GM13976 (cell line): ENCODE measurements at regions not wholly inside any gene's neighbourhood (a gene's known extent, or its start where the extent isn't known, plus 50 kb on each side); places are given as distances from the start of the nearest gene placed in this dataset.
"Not testable (repeated sequence)": the region's sequence is repeated elsewhere in the genome, so short reads cannot be mapped to it uniquely, and the experiment has no call there.

Source experiments
- DNase-seq: peaks from one replicate; pipeline ENCODE4 v3.0.0; 2012; ENCODE audit warnings: low spot score
- CTCF ChIP-seq: IDR thresholded peaks from 2 replicates; pipeline ENCODE4 v1.5.1; 2012; ENCODE audit warnings: borderline replicate concordance, mild to moderate bottlenecking; ENCODE audit not compliant: insufficient read depth; ENCODE audit errors: extremely low read depth, missing control alignments, control extremely low read depth
- in situ Hi-C: fragments of 300-500 bp; cut with MboI; formaldehyde crosslinking; loops from one replicate; pipeline ENCODE4 v1.12.0; 2022; ENCODE audit warnings: low sequenced_read_pairs, mixed read lengths, inconsistent platforms; ENCODE audit not compliant: unreplicated experiment

GRCh38 chr14:38056270-38056669 lies 151.4 kb upstream of the SSTR1 start:
- in situ Hi-C loops = no loop called here
- no peak for TF ChIP-seq CTCF
- no peak for DNase-seq

- DNase-seq, in situ Hi-C loops: not testable (repeated sequence)
Measured at GRCh38 chr14:38062223-38062622, 145.5 kb upstream of the SSTR1 start.

- no peak for TF ChIP-seq CTCF
- DNase-seq = no peak
- in situ Hi-C loops = no loop called here
Measured at GRCh38 chr14:38063711-38064320, 143.9 kb upstream of the SSTR1 start.

- no peak for DNase-seq
- TF ChIP-seq CTCF = no peak
- in situ Hi-C loops = no loop called here
Measured at GRCh38 chr14:38065106-38065762, 142.5 kb upstream of the SSTR1 start.

- no peak for DNase-seq
- TF ChIP-seq CTCF = no peak
- in situ Hi-C loops = no loop called here
Measured at GRCh38 chr14:38070061-38070588, 137.6 kb upstream of the SSTR1 start.

- TF ChIP-seq CTCF = no peak
- no peak for DNase-seq
- in situ Hi-C loops = no loop called here
Measured at GRCh38 chr14:38073641-38074040, 134.1 kb upstream of the SSTR1 start.

- no peak for DNase-seq
- no peak for TF ChIP-seq CTCF
- in situ Hi-C loops = no loop called here
Measured at GRCh38 chr14:38074081-38074480, 133.6 kb upstream of the SSTR1 start.
